ENCODE measurements at regions not wholly inside any gene's neighbourhood (a gene's known extent, or its start where the extent isn't known, plus 50 kb on each side); places are given as distances from the start of the nearest gene placed in this dataset.

DNA sequence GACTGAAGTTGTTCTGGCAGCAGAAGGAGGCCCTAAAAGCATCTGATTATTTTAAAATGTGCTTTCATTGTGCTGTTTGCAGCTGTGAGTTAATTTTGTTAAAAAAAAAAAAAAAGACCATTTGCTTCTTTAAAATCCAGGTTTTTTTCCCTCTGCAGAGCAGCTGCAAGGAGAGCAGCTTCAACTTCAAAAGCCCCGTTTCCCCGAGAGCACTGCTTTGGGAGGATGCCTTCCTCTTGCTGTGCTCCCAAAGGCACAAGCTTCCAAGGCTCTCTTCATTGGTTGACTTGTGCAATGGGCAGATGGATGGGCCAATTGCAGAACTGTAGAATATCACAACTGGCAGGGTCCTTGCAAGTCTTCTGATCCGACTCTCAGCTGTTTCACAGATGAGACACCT is 459.2 kb upstream of the PKN2 start:
- Mint-ChIP-seq H3K27ac (no peak overlapping the region), H3K27me3 (no peaks in the 10 kb centered on the region), H3K36me3 (ENCODE audit: low read depth) (no peaks in the 10 kb centered on the region), H3K4me1 (ENCODE audit: low read depth) (no peaks in the 10 kb centered on the region), H3K9me3 (no peaks in the 10 kb centered on the region), H3K4me3 (no peak overlapping the region)
- intact Hi-C loops (cut with micrococcal nuclease) = no loop called here

- Mint-ChIP-seq H3K4me3 (no peak overlapping the region), H3K27ac (no peak overlapping the region), H3K36me3 (ENCODE audit: low read depth) (no peaks in the 10 kb centered on the region), H3K9me3 (no peaks in the 10 kb centered on the region), H3K4me1 (ENCODE audit: low read depth) (no peaks in the 10 kb centered on the region), H3K27me3 (no peaks in the 10 kb centered on the region)
- intact Hi-C loops (cut with micrococcal nuclease) = no loop called here
Observed at GRCh38 chr1:88228114-88228513, 456.0 kb upstream of the PKN2 start.

GRCh38 chr1:88230126-88230525 is 453.9 kb upstream of the PKN2 start:
- H3K4me3 Mint-ChIP-seq = no peak overlapping the region
- no peaks in the 10 kb centered on the region for H3K27me3 Mint-ChIP-seq
- no peaks in the 10 kb centered on the region for H3K9me3 Mint-ChIP-seq
- no peaks in the 10 kb centered on the region for H3K4me1 Mint-ChIP-seq (ENCODE audit: low read depth)
- intact Hi-C loops (cut with micrococcal nuclease) = no loop called here
- H3K36me3 Mint-ChIP-seq (ENCODE audit: low read depth) = no peaks in the 10 kb centered on the region
- no peak overlapping the region for H3K27ac Mint-ChIP-seq

DNA sequence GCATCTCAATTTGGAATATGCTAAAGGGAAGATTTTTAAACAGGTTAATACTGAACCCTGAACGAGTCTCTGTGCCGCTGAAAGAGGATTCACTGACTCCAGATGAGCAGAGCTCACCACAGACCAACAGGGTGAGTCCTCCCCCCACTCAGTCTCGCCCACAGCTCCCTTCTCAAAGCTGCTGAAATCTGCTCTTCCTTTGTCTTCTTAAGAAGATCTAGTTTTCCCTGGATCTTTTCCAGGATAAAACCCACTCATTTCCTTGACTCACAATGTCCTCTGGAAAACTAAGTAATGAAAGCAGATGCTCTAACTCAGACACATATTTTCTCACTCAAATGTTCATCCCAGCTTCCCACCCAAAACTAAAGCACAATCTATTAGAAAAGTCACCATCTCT is 447.0 kb upstream of the PKN2 start:
- intact Hi-C loops (cut with micrococcal nuclease) = no loop called here
- no peaks in the 10 kb centered on the region for H3K27me3 Mint-ChIP-seq
- H3K9me3 Mint-ChIP-seq = peaks cover 9% of the 10 kb centered on the region
- no peak overlapping the region for H3K27ac Mint-ChIP-seq
- no peak overlapping the region for H3K4me3 Mint-ChIP-seq
- no peaks in the 10 kb centered on the region for H3K4me1 Mint-ChIP-seq (ENCODE audit: low read depth)
- H3K36me3 Mint-ChIP-seq (ENCODE audit: low read depth) = no peaks in the 10 kb centered on the region

DNA sequence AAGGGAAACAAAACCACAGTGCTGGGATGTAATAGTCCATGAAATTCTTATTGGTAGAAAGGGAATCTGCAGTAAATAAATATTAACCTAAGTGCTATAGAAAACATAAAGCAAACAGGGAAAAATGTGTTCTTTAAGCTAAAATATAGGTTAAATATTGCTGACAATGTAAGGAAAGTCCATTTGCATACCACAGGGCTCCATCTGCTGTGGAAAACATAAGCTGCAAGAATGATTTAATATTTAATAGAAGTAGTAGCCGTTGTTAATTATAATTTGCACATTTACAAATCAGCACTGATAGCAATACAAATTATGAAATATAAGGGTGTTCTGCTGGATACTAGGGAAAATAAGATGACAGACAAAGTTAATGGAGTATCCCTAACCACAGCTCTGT is 444.9 kb upstream of the PKN2 start:
- Mint-ChIP-seq H3K36me3 (ENCODE audit: low read depth) (no peaks in the 10 kb centered on the region), H3K27me3 (no peaks in the 10 kb centered on the region), H3K9me3 (peaks cover 20% of the 10 kb centered on the region), H3K4me3 (no peak overlapping the region), H3K27ac (no peak overlapping the region), H3K4me1 (ENCODE audit: low read depth) (no peaks in the 10 kb centered on the region)
- intact Hi-C loops (cut with micrococcal nuclease) = no loop called here

- Mint-ChIP-seq H3K4me1 (ENCODE audit: low read depth) (no peaks in the 10 kb centered on the region), H3K9me3 (peaks cover 11% of the 10 kb centered on the region), H3K36me3 (ENCODE audit: low read depth) (no peaks in the 10 kb centered on the region), H3K27me3 (no peaks in the 10 kb centered on the region), H3K4me3 (no peak overlapping the region), H3K27ac (no peak overlapping the region)
- intact Hi-C loops (cut with micrococcal nuclease) = no loop called here
Observed at GRCh38 chr1:88247666-88248065, 436.4 kb upstream of the PKN2 start.

DNA sequence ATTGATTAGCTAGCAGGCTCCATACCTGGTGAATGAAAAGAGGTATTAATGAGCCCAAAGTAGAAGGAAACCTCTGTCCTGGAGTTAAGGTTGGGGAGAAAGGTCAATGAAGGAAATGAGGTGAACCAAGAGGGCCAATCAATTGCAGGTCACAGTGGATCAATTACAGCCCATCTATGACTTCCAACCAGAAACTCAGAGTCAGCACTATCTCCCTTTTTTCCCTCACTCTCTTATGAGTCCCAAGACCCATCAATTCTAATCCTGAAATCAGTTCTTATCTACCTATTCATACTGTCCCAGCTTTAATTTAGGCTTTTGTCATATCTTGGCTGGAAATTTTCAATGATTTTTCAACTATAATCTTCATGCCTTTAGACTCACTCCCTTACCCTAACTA is 433.2 kb upstream of the PKN2 start:
- intact Hi-C loops (cut with micrococcal nuclease) = no loop called here
- Mint-ChIP-seq H3K4me3 (no peak overlapping the region), H3K9me3 (no peaks in the 10 kb centered on the region), H3K36me3 (ENCODE audit: low read depth) (no peaks in the 10 kb centered on the region), H3K27me3 (no peaks in the 10 kb centered on the region), H3K27ac (no peak overlapping the region), H3K4me1 (ENCODE audit: low read depth) (no peaks in the 10 kb centered on the region)

- H3K4me1 Mint-ChIP-seq (ENCODE audit: low read depth) = no peaks in the 10 kb centered on the region
- H3K36me3 Mint-ChIP-seq (ENCODE audit: low read depth) = no peaks in the 10 kb centered on the region
- H3K4me3 Mint-ChIP-seq = no peak overlapping the region
- no peak overlapping the region for H3K27ac Mint-ChIP-seq
- intact Hi-C loops (cut with micrococcal nuclease) = no loop called here
- H3K9me3 Mint-ChIP-seq = no peaks in the 10 kb centered on the region
- no peaks in the 10 kb centered on the region for H3K27me3 Mint-ChIP-seq
Observed at GRCh38 chr1:88252745-88253144, 431.3 kb upstream of the PKN2 start.

GRCh38 chr1:88265606-88266005 is 418.5 kb upstream of the PKN2 start:
- intact Hi-C loops (cut with micrococcal nuclease) = no loop called here
- no peak overlapping the region for H3K27ac Mint-ChIP-seq
- H3K9me3 Mint-ChIP-seq = no peaks in the 10 kb centered on the region
- H3K36me3 Mint-ChIP-seq (ENCODE audit: low read depth) = no peaks in the 10 kb centered on the region
- H3K27me3 Mint-ChIP-seq = no peaks in the 10 kb centered on the region
- H3K4me3 Mint-ChIP-seq = no peak overlapping the region
- H3K4me1 Mint-ChIP-seq (ENCODE audit: low read depth) = no peaks in the 10 kb centered on the region

DNA sequence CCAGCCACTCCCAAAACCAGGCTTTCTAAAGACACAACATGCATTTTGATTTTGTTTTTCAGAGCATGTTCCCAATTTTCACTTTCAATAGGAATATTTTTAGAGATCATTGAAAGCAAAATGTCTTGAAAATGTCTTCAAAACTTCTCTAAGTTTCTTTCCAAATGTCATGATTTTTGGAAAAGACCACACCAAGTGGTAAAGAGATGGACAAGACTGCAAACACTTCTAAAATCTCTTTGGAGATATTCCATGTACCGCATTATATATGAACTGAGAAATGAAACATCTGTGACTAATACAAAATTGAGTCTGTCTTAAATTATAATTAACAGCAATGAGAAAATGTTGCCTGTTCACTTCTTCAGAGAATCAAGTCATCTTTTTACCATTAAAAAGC is 418.0 kb upstream of the PKN2 start:
- no peaks in the 10 kb centered on the region for H3K9me3 Mint-ChIP-seq
- H3K36me3 Mint-ChIP-seq (ENCODE audit: low read depth) = no peaks in the 10 kb centered on the region
- H3K27ac Mint-ChIP-seq = no peak overlapping the region
- no peaks in the 10 kb centered on the region for H3K4me1 Mint-ChIP-seq (ENCODE audit: low read depth)
- H3K27me3 Mint-ChIP-seq = no peaks in the 10 kb centered on the region
- intact Hi-C loops (cut with micrococcal nuclease) = no loop called here
- no peak overlapping the region for H3K4me3 Mint-ChIP-seq

DNA sequence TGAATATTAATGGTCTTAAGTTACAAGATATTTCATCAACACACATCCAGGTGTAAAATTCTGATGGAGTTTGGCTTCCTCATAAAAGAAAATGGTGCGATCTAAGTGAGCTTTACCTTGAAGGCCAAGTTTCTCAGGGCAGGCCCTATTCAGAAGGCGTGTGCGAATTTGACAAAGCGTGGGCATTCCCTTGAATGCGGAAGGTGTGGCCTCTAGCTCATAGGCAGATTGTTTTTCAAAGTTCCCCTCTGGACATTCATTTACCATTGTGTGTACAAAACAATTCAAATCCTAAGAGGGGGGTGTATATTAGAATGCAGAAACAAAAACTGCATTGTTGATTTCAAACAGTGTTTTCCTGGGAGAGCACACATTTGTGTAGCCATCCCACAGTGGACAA is 411.9 kb upstream of the PKN2 start:
- H3K27me3 Mint-ChIP-seq = no peaks in the 10 kb centered on the region
- intact Hi-C loops (cut with micrococcal nuclease) = no loop called here
- H3K9me3 Mint-ChIP-seq = no peaks in the 10 kb centered on the region
- H3K4me3 Mint-ChIP-seq = no peak overlapping the region
- no peak overlapping the region for H3K27ac Mint-ChIP-seq
- H3K4me1 Mint-ChIP-seq (ENCODE audit: low read depth) = no peaks in the 10 kb centered on the region
- no peaks in the 10 kb centered on the region for H3K36me3 Mint-ChIP-seq (ENCODE audit: low read depth)

DNA sequence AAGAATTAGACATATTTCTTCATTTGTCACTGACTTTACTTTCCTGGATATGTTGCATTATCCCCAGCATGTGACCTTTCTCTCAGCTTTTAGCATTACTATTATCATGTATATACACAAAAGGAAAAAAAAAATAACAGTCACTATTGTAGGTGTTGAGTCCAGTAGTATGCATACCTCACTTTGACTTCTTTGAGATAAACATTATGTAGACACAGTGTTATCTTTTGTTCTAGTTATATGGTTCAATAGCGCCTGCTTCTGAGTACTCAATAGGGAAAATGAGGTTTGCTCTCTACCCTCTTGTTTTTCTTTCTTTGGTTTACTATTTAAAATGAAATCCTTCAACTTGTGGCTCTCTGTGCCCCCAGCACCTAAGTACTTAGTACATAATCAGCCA is 409.6 kb upstream of the PKN2 start:
- H3K36me3 Mint-ChIP-seq (ENCODE audit: low read depth) = no peaks in the 10 kb centered on the region
- intact Hi-C loops (cut with micrococcal nuclease) = no loop called here
- no peak overlapping the region for H3K27ac Mint-ChIP-seq
- no peak overlapping the region for H3K4me3 Mint-ChIP-seq
- no peaks in the 10 kb centered on the region for H3K4me1 Mint-ChIP-seq (ENCODE audit: low read depth)
- no peaks in the 10 kb centered on the region for H3K27me3 Mint-ChIP-seq
- peaks cover 7% of the 10 kb centered on the region for H3K9me3 Mint-ChIP-seq

GRCh38 chr1:88275259-88275862 is 408.7 kb upstream of the PKN2 start:
- Mint-ChIP-seq H3K36me3 (ENCODE audit: low read depth) (no peaks in the 10 kb centered on the region), H3K9me3 (peaks cover 7% of the 10 kb centered on the region), H3K4me1 (ENCODE audit: low read depth) (no peaks in the 10 kb centered on the region), H3K27me3 (no peaks in the 10 kb centered on the region), H3K4me3 (no peak overlapping the region), H3K27ac (no peak overlapping the region)
- intact Hi-C loops (cut with micrococcal nuclease) = no loop called here

- intact Hi-C loops (cut with micrococcal nuclease) = no loop called here
- H3K27me3 Mint-ChIP-seq = no peaks in the 10 kb centered on the region
- H3K4me3 Mint-ChIP-seq = no peak overlapping the region
- no peaks in the 10 kb centered on the region for H3K36me3 Mint-ChIP-seq (ENCODE audit: low read depth)
- H3K27ac Mint-ChIP-seq = no peak overlapping the region
- H3K4me1 Mint-ChIP-seq (ENCODE audit: low read depth) = no peaks in the 10 kb centered on the region
- H3K9me3 Mint-ChIP-seq = peaks cover 7% of the 10 kb centered on the region
Observed at GRCh38 chr1:88276163-88276562, 407.9 kb upstream of the PKN2 start.

DNA sequence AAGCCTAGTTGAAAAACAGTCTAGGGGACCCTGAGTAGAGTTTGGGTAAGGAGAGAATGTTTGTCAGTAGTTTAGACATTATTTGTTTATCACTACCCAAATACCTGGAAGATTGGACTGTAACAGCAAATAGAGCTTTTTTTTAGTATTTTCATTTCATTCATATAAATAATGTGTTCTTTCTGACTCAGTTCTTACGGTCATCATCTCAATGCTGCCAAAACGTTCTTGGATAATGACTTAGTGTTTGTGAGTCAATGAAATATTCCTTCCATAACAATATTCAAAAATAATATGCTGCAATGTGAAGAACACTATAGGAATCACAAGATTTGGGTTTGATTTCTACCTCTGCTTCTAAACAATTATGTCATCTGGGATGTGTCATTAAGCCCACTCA is 400.0 kb upstream of the PKN2 start:
- Mint-ChIP-seq H3K27ac (no peak overlapping the region), H3K36me3 (ENCODE audit: low read depth) (no peaks in the 10 kb centered on the region), H3K9me3 (peaks cover under 1% of the 10 kb centered on the region), H3K4me3 (no peak overlapping the region), H3K27me3 (no peaks in the 10 kb centered on the region), H3K4me1 (ENCODE audit: low read depth) (no peaks in the 10 kb centered on the region)
- intact Hi-C loops (cut with micrococcal nuclease) = no loop called here

Data from dendritic cell treated with granulocyte-macrophage colony-stimulating factor and Interleukin-4, amounts not matched to agents 40 ng/mL and 50 ng/mL, for 4 days (primary cell).